ENCODE measurements at regions not wholly inside any gene's neighbourhood (a gene's known extent, or its start where the extent isn't known, plus 50 kb on each side); places are given as distances from the start of the nearest gene placed in this dataset.
"Not testable (repeated sequence)": the region's sequence is repeated elsewhere in the genome, so short reads cannot be mapped to it uniquely, and the experiment has no call there.

GRCh38 chr19:30842926-30843325, 470.7 kb downstream of the ZNF536 start:
- no peaks in the 10 kb centered on the region for H3K36me3 ChIP-seq
- H3K27me3 ChIP-seq, result no peaks in the 10 kb centered on the region
- DNase-seq (ENCODE audit: low spot score in 2 of 2), result no peak
- H3K27ac ChIP-seq, result no peak overlapping the region
- H3K4me3 ChIP-seq, result no peak overlapping the region
- 70 to 76% methylated on average over 8 of the region's 8 CpGs for WGBS, 2 donors
- TF ChIP-seq CTCF (IDR thresholded peaks at IDR 0.05) (no peak), EP300 (IDR thresholded peaks at IDR 0.05) (no peak), POLR2A (IDR thresholded peaks at IDR 0.05) (no peak)
- H3K4me1 ChIP-seq, result no peaks in the 10 kb centered on the region
- no peaks in the 10 kb centered on the region for H3K9me3 ChIP-seq

DNA sequence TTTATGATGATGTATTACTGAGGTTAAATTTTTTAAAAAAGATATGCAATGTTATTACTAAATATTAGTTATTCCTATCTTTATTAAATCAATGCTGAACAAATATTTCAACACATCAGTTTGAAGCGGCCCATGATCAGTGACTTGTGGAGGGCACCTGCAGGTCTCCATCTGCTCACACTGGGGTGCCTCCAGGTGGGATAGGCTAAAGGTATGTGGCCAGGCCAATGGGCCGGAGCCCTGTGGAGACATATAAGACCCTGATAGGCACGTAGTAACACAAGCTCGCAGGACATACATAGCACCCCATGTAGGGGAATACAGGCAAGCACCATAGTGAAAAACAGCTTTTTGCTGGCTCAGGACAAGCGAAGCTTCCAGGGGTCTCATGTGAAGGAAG, 469.8 kb downstream of the ZNF536 start:
- Histone ChIP-seq H3K27me3 (no peaks in the 10 kb centered on the region), H3K4me3 (no peak overlapping the region), H3K36me3 (no peaks in the 10 kb centered on the region), H3K4me1 (no peaks in the 10 kb centered on the region), H3K27ac (no peak overlapping the region), H3K9me3 (no peaks in the 10 kb centered on the region)
- WGBS, 2 donors, result 88 to 95% methylated on average over 5 of the region's 5 CpGs
- DNase-seq (ENCODE audit: low spot score in 2 of 2), result no peak
- TF ChIP-seq EP300 (IDR thresholded peaks at IDR 0.05), result no peak
- no peak for TF ChIP-seq CTCF (IDR thresholded peaks at IDR 0.05)
- no peak for TF ChIP-seq POLR2A (IDR thresholded peaks at IDR 0.05)

- no peak overlapping the region for H3K4me3 ChIP-seq
- H3K27me3 ChIP-seq, result no peaks in the 10 kb centered on the region
- H3K9me3 ChIP-seq, result peaks cover 0 to 14% (median 0%) of the 10 kb centered on the region in 4 donors
- no peak overlapping the region for H3K27ac ChIP-seq
- WGBS, 2 donors, result 43 to 44% methylated on average over 5 of the region's 5 CpGs
- no peaks in the 10 kb centered on the region for H3K36me3 ChIP-seq
- TF ChIP-seq POLR2A (IDR thresholded peaks at IDR 0.05), result no peak
- no peak for DNase-seq (ENCODE audit: low spot score in 2 of 2)
- H3K4me1 ChIP-seq, result no peaks in the 10 kb centered on the region
Observed at GRCh38 chr19:30830875-30831274, 458.7 kb downstream of the ZNF536 start.

GRCh38 chr19:30825505-30825904, 453.3 kb downstream of the ZNF536 start:
- H3K9me3 ChIP-seq, result peaks cover 0 to 14% (median 0%) of the 10 kb centered on the region in 4 donors
- H3K4me1 ChIP-seq; H3K27ac ChIP-seq; H3K36me3 ChIP-seq; DNase-seq (ENCODE audit: low spot score in 2 of 2); H3K4me3 ChIP-seq; H3K27me3 ChIP-seq: not testable (repeated sequence)
- WGBS, 2 donors, result 89 to 93% methylated on average over 5 of the region's 5 CpGs

GRCh38 chr19:30824809-30825208, 452.6 kb downstream of the ZNF536 start:
- TF ChIP-seq CTCF (IDR thresholded peaks at IDR 0.05) (no peak), EP300 (IDR thresholded peaks at IDR 0.05) (no peak), POLR2A (IDR thresholded peaks at IDR 0.05) (no peak)
- 95 to 98% methylated on average over 2 of the region's 2 CpGs for WGBS, 2 donors
- no peaks in the 10 kb centered on the region for H3K27me3 ChIP-seq

GRCh38 chr19:30817965-30818567, 445.9 kb downstream of the ZNF536 start:
- Histone ChIP-seq H3K4me3 (no peak overlapping the region), H3K9me3 (no peaks in the 10 kb centered on the region), H3K27me3 (no peaks in the 10 kb centered on the region), H3K36me3 (no peaks in the 10 kb centered on the region), H3K4me1 (no peaks in the 10 kb centered on the region), H3K27ac (no peak overlapping the region)
- WGBS, 2 donors, result 80 to 84% methylated on average over 3 of the region's 3 CpGs
- DNase-seq (ENCODE audit: low spot score in 2 of 2), result no peak
- no peak for TF ChIP-seq EP300 (IDR thresholded peaks at IDR 0.05)
- TF ChIP-seq POLR2A (IDR thresholded peaks at IDR 0.05), result no peak
- no peak for TF ChIP-seq CTCF (IDR thresholded peaks at IDR 0.05)

More at GRCh38 chr19:30824809-30825208, 452.6 kb downstream of the ZNF536 start:
- H3K36me3 ChIP-seq, result no peaks in the 10 kb centered on the region
- H3K4me1 ChIP-seq, result no peaks in the 10 kb centered on the region
- DNase-seq (ENCODE audit: low spot score in 2 of 2), result no peak
- no peak overlapping the region for H3K27ac ChIP-seq
- no peak overlapping the region for H3K4me3 ChIP-seq
- peaks cover 0 to 14% (median 0%) of the 10 kb centered on the region in 4 donors for H3K9me3 ChIP-seq

All from tibial nerve (tissue), 4 donors.